HL-60/S4 (cell line): ENCODE measurements at regions not wholly inside any gene's neighbourhood (a gene's known extent, or its start where the extent isn't known, plus 50 kb on each side); places are given as distances from the start of the nearest gene placed in this dataset.

Source experiments
- in situ Hi-C: fragments of 300-500 bp; cut with MboI; formaldehyde crosslinking; loops from 2 replicates; pipeline ENCODE4 v1.14.3; 2022; ENCODE audit warnings: low sequenced_read_pairs

DNA sequence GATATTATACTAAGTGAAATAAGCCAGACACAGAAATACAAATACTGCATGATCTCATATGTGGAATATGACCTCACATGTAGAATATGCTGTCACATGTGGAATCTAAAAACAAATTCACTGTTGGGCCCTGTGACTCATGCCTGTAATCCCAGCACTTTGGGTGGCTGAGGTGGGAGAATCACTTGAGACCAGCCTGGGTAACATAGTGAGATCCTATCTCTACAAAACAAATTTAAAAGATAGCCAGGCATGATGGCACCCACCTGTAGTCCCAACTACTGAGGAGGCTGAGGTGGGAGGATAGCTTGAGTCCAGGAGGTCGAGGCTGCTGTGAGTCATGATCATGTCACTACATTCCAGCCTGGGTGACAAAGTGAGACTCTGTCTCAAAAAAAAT is 160.3 kb downstream of the PTEN start:
- in situ Hi-C loops, result no loop called here

DNA sequence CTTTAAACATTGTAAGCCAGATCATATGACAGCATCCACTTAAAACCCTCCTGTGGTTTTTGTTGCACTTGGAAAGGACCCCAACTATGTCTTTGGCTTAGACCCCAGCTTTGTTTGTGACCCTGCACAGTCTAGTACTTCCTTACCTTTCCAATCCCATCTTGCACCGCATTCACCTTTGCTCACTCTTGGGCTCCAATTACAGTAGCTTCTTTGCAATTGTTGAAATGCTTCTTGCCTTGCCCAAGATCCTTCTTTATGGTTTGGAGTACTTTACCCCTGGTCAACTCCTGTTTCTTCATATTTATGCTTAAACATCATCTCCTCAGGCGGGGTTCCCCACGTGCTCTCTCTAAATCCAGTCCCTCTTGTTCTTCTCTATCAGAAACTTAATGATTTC is 162.6 kb downstream of the PTEN start:
- in situ Hi-C loops, result no loop called here

DNA sequence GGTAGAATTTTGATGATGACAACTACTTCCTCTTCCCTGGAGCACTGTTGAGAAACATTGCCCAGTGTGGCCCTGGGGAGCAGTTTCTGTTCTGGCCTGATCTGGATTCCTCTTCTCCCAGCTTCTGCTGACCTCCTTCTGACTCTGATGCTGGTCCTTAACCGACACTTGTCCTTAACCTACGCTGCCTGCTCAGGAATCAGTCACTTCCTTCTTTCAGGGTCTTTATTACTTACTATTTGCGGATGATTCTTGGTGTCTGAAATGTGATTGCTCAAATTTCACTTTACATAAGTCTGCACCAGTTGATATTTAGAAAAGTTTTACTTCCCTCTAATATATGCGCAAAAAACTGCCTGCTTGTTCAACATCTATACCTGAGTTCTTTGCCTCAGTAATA is 164.1 kb downstream of the PTEN start:
- in situ Hi-C loops, result no loop called here

DNA sequence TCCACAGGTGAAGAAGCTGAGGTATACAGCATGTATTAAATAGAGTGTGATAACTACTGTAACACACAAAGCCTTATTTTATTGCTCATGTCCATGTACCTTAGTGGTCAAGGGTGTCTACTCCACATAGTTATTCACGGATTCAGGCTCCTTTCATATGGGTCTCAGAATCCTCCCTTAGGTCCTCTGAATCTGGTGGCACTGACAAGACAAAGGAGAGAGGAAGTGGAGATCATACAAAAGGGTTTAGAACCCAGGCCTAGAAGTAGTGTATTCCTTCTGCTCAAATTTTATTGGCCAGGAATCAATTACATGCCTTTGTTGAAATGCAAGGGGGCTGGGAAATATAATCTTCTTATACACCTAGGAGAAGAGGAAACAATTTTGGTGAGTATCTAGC is 164.6 kb downstream of the PTEN start:
- in situ Hi-C loops, result no loop called here

DNA sequence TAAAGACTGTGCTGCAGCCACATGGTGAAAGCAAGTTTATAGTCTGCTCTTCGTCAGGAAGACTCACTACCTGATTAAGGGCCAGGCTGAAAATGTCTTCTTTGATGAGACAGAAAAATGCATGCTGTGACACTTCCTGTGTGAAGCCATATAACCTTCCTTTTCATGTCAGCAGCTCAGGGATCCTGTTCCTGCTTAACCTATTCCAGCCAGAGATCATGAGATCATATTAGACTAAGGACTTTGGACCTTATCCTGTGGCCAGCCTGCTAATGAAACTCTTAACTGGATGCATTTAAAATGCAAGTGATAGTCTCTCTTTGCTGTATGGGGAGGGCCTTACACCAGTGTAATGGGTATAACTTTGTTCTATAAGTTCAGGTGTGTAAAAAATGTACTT is 165.2 kb downstream of the PTEN start:
- in situ Hi-C loops, result no loop called here

DNA sequence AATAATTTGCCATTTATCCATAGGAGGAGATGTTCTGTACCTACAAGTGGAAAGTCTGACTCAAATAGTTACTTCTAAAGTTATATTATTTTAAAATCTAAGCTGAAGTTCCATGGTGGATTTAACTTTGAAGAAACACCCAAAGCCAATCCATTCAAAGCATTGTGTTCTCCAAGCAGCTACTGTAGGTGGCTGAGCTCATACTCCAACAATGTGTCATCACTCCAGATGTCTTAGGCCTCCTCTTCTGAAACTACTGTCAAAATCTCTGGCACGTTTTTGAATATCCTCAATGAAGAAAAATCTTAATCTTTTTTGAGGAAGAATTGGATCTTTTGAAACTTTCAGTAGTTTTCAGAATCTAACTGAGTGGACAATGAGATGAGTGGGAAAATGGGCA is 169.1 kb downstream of the PTEN start:
- in situ Hi-C loops, result no loop called here

DNA sequence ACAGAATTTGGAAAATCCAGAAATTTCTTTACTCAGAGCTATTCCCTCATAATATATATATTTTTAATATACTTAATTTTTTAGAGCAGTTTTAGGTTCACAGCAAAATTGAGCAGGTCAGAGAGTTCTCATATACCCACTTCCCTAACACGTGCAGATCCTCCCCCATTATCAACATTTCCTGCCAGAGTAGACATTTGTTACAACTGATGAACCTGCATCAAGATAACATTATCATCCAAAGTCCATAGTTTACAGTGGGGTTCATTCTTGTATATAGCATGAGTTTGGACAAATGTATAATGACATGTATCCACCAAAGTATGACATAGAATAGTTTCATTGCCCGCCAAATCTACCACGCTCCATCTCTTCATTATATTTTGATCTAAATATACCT is 170.0 kb downstream of the PTEN start:
- in situ Hi-C loops, result no loop called here

DNA sequence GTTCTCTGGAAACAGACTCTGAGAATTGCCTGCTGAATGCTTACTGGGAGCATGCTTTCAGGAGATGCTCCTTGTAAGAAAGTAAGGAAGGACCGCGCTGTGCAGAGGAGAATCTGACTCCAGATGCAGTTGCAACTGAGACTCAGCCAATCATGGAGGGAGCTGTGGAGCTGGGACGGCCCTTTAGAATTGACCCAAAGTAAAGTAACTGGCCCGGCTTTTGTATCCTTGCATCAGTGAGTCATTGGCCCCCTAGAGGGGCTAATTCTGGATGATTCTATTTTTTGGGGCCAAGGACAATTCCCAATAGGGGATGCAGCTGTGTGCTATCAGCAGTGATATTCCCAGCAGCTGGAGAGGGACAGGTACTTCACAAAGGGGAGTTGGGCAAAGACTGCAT is 170.4 kb downstream of the PTEN start:
- in situ Hi-C loops, result no loop called here

DNA sequence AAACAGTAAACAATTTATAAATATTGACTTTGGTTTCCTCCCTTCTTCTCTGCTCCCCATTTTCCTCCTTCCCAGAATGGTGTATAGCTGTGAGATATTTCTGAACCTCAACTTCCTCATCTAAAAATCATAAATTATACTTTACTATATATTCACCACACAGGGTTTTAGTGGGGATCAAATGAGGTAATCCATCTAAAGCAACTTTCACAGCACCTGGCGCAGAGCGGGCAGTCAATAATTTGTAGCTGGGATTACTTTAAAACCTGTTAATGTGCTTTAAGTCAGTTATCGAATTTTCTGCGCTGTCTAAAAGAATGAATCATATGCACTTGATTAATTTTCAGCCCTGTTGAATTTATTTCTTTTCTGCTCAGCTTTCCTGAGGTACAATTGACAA is 172.7 kb downstream of the PTEN start:
- in situ Hi-C loops, result no loop called here

DNA sequence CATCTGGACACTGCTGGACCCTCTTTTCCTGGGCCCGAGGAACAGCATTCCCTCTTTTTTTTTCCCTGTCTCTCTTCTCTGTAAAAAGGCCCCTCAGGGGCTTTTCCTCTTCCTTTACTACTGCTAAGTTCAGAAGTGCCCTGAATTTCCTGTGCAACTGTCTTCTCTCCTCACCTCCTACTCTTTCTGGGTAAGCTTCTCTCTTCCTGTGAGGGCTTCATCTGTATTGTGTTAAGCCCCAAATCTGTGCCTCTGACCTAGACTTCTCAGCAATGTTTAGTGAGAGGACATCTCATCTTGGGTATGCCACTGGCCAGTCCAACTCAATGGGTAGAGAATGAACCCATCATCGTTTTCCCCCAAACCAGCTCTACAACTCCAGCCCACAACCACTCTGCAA is 174.2 kb downstream of the PTEN start:
- in situ Hi-C loops, result no loop called here

DNA sequence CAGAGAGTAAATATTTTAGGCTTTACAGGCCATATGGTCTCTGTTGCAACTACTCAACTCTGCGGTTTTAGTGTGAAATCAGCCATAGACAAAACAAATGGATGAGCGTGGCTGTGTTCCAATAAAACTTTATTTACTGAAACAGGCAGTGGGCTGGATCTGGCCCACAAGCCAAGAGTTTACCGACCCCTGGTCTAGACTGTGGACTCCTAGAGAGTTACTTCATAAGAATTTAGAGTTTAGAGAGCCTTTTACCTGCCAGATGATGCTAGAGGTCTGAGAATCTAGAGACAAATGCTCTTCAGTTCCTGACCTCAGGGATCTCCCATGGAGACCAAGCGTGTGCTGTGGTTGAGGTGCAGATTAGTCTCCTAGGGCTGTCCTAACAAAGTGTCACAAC is 174.8 kb downstream of the PTEN start:
- in situ Hi-C loops, result no loop called here

DNA sequence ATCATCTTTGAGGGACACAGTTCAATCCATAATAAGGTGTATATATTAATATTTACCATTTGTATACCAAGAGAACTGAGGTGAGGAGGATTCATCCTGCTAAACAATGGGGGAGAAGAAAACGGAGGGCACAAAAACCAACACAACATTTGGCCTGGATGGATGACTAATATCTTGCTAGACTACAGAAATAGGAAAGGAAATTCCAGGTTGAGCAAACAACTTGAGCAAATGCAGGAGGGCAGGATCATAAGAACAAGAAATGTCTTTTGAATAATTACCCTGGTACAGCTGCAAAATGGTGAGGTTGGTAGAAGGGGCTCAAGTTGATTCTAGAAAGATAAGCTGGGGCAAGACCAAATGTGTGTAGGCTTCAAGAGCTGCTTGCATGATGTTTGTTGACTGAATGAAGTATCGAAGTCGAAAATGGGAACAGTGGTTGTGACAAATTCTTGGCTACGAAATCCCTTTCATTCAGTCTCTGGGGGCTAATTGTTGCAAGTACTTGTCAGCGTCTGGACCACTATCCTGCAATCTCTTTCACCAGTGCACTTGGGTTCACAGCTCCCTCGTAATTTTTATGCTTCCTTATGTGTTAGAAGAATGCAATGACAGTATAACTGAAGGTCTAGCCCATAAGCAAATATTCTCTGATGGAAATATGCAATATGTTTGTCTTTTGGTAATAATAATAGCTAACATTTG is 176.2 kb downstream of the PTEN start:
- in situ Hi-C loops, result no loop called here

DNA sequence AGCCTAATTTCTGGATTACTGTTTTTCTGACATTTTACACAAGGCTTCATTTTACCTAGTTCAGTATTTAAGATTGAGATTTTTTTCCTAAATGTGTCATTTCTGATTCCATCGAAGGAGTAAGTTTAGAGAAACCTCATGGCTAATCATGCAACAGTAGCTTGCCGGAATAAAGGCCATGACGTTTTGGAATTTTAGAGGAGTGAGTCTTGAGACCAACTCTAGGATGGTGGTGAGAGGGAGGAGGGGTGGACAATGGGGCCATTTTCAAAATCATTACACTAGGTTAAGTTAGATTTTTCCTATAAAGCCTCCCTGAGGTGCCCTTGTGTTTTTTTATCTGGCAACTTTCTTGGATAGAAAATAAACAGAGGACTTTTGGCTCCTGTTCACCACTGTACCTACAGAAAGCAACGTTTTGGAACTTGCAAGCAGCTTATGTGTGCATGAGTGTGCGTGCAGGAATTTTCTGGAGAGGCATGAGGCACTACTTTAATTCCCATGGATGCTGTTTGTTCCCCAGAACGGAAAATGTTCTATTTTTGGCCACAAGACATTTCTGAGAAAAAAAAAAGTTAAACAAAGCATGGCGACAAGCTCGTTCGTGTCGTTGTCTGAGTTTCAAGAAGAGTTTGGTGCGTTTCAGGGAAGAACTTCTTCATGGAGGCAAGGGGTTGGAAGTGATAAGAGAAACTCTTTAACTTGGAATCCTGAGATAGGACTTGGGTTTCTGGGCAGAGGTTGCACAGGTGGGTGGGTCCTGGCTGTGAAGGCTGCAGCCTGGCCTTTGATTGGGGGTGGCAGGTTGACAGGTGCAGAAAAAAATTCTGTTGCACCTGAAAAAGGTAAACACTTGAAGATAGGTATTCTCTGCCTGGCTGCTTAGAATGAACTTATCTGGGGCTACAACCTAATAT is 178.1 kb downstream of the PTEN start:
- in situ Hi-C loops, result no loop called here

DNA sequence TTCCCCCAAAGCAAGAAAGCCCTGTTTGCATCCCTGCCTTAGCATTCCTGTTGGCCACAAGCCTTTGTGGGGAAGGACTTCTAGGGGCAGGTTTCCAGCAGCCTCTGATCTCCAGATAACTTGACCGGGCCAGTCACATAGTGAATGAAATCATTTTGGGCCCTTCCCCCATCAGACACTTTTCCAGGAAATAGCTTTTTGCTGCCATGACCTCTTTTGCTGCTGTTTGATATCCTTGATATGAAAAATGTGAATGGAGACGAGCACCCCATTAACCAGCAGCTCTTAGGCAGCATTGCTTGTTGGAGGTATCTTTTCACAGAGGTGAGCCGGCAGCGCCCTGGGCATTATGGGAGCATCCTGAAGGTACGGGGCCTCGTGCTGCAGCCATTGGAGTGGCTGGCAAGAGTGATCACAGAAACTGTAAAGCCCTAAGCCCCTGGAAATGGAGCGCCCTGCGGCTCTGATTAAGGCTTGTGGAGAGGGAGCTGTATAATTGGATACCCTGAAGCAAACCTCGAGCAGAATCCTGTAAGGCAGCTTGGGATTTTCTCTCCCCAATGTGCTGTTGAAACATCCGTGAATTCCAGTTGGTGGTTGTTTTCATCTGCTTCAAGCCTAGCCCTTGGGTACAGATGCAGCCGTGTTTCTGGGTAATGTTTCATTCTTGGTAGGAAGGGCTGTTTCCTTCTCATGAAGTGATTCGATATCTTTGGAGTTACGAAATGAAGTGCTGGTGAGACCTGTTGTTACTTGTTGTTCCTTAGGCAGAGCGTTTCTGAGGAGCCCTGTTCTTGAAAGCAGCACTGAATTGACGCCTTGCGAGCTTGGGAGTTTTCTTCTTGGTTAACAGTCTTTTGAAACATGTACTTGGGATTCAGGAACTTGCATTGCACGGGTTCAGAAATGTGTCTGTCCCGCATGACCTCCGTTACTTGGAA is 179.0 kb downstream of the PTEN start:
- in situ Hi-C loops, result no loop called here

DNA sequence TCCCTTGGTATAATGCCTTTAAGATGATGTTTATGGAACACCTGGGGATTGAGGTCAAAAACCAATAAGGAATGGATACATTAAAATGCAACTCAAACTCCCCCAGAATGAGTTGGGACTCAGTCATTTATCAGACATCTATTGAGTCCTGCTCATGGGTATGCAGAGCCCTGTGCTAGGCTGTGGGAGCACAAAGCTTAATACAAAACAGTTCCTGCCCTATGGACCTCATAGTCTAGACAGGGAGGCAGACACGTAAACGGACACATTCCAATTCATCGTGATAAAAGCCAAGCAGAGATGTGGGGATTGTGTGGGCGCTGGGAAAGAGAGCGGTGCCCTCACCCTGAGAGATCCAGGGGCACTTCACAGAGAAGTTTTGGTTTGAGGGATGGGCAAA is 181.7 kb downstream of the PTEN start:
- in situ Hi-C loops, result no loop called here

DNA sequence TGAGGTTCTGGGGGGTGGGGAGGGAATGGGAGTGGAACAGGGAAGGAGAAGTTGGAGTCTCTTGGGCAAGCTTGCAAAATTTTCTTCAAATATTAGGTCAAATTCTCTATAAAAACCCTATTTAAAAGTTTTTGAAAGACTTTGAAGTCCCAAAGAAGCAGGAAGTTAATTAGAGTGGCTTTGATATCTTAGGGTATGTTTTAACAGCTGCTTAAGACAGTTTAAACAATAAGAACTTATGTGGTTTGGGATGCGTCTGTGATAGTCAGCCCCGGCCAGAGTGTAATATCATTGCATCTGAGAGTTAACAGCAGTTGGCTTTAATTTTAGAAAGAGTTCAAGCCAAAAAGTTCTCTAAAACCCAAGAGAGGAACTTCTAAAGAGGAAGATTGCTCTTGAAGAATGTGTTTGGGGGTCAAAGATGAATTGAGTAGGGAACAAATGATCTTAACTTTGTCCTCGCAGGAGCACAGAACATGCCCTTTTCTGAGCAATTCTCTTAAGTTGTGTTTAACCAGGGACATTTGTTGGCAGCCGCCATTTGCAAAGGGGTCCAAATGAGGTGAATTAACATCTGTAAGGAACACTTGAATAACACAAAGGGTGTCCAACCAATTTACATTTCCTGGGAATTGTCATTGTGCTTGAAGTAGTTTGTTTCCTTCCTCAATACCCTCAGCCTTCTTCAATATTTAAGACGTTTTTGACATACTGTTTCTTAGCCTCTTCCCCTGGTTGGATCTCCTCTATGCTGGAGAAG is 182.4 kb downstream of the PTEN start:
- in situ Hi-C loops, result no loop called here

DNA sequence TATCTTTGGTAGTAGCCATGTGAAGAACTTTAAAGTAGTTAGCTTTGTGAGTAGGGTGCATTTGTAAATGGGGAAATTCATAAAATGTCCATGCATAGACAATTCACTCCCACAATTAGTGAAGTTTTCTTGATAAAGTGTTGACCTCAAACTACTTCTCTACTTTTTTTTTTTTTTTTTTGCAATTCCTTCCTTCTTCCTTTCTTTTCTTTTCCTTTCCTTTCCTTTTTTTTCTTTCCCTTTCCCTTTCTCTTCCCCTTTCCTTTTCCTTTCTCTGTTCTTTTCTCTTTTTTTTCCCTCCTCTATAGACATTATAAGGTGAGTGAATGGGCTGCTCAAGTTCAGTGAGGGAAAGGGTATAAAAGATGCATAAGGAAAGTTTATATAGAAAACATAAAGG is 184.2 kb downstream of the PTEN start:
- in situ Hi-C loops, result no loop called here

DNA sequence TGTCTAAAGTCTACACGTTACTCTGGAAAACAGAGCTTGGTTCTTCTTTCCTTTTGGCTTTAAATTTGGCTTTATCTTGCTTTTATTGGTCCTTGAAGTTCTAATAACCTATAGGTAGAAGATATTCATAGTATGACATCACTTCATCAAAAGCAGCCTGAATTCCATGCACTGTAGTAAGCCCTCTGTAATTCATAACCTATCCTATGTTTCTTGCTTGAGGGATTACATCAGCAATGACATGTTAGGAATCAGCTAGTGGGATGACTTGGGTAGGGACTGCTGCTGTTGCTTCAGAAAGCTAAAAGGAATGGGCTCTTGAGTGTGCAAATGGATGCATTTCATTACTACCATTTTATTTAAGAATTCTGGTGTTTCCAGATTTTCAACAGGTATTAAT is 184.9 kb downstream of the PTEN start:
- in situ Hi-C loops, result no loop called here

DNA sequence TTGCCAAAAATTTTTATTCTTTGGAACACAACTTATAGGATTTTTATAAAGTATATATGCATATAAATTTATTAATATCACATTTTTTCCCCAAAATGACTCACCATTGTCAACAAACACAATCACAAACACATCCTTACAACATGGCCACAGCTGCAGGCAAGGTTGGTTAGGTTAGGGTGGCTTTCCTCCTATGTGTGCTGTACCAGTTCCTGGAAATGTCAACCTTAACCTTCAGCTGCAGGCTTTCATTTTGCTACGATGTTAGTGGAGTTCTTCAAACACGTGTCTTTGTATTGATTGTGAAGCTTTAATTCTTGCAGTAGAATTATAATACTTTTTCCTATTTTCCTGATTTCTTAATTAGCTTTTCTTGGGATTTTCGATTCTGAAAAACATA is 185.8 kb downstream of the PTEN start:
- in situ Hi-C loops, result no loop called here

DNA sequence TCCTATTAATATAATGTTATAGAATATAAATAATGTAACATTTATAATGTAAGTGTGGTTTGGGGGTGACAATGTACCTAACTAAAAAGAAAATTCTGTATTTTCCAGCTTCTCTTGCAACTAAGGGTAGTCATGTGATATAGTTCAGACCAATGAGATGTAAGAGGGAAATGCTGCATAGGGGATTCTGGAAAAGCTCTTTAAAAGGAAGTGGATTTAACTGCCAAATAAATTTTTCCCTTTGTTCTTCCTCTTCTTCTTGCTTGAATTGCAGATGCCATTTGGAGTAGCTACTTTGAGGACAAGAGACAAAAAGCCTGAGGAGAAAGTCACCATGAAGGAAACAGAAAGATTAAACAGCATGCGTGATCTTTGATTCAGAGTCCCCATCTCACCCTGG is 194.3 kb downstream of the PTEN start:
- in situ Hi-C loops, result no loop called here

DNA sequence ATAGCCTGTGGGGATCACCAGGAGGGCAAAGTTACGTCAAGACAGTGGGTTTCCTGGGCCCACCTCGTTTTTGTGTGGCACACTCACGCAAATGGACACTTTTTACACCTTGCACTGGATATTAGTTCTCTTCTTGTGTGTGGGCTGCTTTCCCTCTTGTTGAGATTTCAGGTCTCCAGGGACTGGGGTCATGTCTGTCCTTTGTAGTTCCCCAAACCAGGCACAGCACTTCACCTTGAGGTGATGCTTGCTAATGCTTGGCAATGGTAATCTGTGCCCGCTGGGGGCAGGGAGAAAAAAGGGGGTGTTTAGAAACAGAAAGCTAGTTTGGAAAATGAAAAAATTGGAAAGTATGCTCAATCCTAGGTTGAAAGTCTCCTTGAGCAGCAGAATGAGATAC is 195.3 kb downstream of the PTEN start:
- in situ Hi-C loops, result no loop called here
